HG02852 (cell line): ENCODE measurements at regions not wholly inside any gene's neighbourhood (a gene's known extent, or its start where the extent isn't known, plus 50 kb on each side); places are given as distances from the start of the nearest gene placed in this dataset.

ENCODE experiments used
- ATAC-seq: cut with Tn5 transposase; IDR thresholded peaks from one replicate; pipeline ENCODE4 v1.9.1; 2021; ENCODE audit warnings: mild to moderate bottlenecking, moderate library complexity; ENCODE audit not compliant: unreplicated experiment

DNA sequence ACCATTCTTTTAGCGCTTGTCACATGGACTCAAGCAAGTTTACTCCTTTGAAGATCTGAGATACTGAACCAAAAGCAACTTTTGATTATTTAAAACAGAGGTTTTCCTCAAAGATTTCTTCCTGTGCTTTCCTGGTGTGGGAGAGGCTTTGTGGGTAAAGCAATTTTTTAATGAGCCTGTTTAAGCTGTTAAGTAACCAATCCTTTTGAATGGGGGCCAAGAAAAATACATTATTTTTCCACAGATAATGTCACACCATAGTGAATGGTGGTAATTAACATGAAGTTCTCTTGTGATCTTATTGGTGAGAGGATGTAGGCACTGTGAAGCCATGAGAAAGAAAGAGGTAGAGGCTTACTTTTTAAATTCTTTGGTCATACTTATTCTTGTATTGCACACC lies 55.8 kb upstream of the OBI1 start:
- ATAC-seq = no peak

DNA sequence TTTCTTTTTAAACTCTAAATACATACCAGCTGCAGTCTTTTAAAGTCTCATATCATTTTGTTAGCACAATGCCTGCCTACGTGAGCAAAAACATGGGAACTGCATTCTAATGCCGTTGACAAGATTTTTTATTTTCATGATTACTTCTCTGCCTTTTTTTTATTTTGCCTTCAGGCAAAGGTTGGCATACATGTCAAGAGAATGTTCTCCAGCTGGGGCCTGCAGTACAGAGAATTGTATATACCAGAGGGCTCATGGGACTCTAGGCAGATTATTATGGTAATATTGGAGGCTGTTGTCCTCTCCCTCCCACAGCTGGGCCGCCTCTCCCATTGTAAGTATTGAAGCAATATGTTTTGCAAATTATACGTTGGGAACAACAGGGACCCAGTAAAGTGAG lies 53.9 kb upstream of the OBI1 start:
- no peak for ATAC-seq

DNA sequence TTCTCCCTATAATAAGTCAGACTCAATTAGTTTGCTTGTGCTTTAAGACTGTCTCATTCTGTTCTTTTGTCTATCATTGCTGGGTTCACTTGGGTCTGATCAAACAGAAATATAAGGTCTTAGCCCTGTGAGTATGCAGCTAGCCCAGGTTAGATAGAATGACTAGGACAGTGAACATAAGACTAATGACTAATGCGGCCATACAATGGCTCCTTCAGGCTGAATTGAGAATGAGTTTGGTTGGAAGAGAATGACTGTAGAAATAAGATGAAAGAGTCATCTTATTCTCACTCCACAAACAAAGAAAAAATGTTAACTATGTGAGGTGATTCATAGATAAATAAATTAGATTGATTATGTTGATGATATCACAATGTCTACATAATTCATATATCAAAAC lies 50.1 kb upstream of the OBI1 start:
- ATAC-seq = no peak
